ENCODE measurements at regions not wholly inside any gene's neighbourhood (a gene's known extent, or its start where the extent isn't known, plus 50 kb on each side); places are given as distances from the start of the nearest gene placed in this dataset.

GRCh38 chr10:22852712-22853353, 75.0 kb upstream of the ARMC3 start:
- intact Hi-C loops (cut with micrococcal nuclease) (loop anchor here (5.0 to 10.0 kb wide), 3 partner anchors 36 to 281 kb away; partner anchors contain the start of gene PIP4K2A), in situ Hi-C loops (cut with MboI) (no loop called here)
- Histone ChIP-seq H3K27me3 (ENCODE audit: control insufficient read depth in 2 of 2, insufficient read depth in 2 of 2, low read length in 2 of 2) (no peaks in the 10 kb centered on the region), H3K4me1 (replicated peaks in 1 of 2; ENCODE audit: control insufficient read depth in 2 of 2, insufficient read depth in 2 of 2, low read length in 2 of 2) (peaks cover 0 to 25% of the 10 kb centered on the region in 2 experiments; a peak in 3 of 5 replicates), H3K79me2 (ENCODE audit: control insufficient read depth, insufficient read depth, low read length) (no peaks in the 10 kb centered on the region), H3K4me2 (ENCODE audit: insufficient read depth, low read length) (no peak overlapping the region), H3K9me1 (ENCODE audit: control insufficient read depth, insufficient read depth, low read length) (no peaks in the 10 kb centered on the region), H3K9ac (ENCODE audit: insufficient read depth in 1 of 2, low read depth in 2 of 2, low read length in 2 of 2) (no peak overlapping the region), H3K4me3 (no peak overlapping the region), H3K27ac (ENCODE audit: extremely low read depth, low read depth, low read length) (no peak overlapping the region), H4K20me1 (replicated peaks; ENCODE audit: control insufficient read depth, insufficient read depth, low read length) (no peaks in the 10 kb centered on the region), H2AFZ (ENCODE audit: low read depth, low read length) (no peak overlapping the region), H3K36me3 (ENCODE audit: control insufficient read depth, insufficient read depth, low read length) (no peaks in the 10 kb centered on the region), H3K9me3 (replicated peaks; ENCODE audit: control insufficient read depth, insufficient read depth, low read depth, low read length) (no peaks in the 10 kb centered on the region)
- WGBS (ENCODE audit: insufficient coverage, low coverage, missing lambda C conversion rate): 80% methylated on average over 6 of the region's 6 CpGs
- ATAC-seq: peak; percentile 26; the same call in 1 of the 3 replicates
- FAIRE-seq: no peak
- DNase-seq (ENCODE audit: extremely low read depth in 1 of 4, low spot score in 3 of 4): peak in 1 of 4 experiments; percentile 23
- BruUV-seq (replicated peaks): no TSS peak
- CTCF ChIA-PET (ENCODE audit: low intra/inter-chr PET ratio): no interaction called here
- POLR2A ChIA-PET: interaction anchor here (1.0 to 1.5 kb wide), 2 partner anchors 9 to 13 kb away, joined by 3 to 6 read pairs; no protein-coding TSS in a partner anchor
- TF ChIP-seq SIN3B (IDR thresholded peaks at IDR 0.05; ENCODE audit: low read depth) (no peak), JUND (IDR thresholded peaks at IDR 0.05; ENCODE audit: borderline replicate concordance, low read depth, low read length) (no peak), JUND (tag; IDR thresholded peaks at IDR 0.05; ENCODE audit: borderline replicate concordance, low read depth, low read length) (peak; percentile 21; the same call in 1 of the 3 replicates), NKRF (IDR thresholded peaks at IDR 0.05; ENCODE audit: borderline replicate concordance) (no peak), ZNF512 (tag; IDR thresholded peaks at IDR 0.05) (no peak), MCM3 (IDR thresholded peaks at IDR 0.05) (no peak), PHF21A (IDR thresholded peaks at IDR 0.05; ENCODE audit: borderline replicate concordance, low read depth) (no peak), ZNF316 (IDR thresholded peaks at IDR 0.05) (peak; percentile 53), HOMEZ (CRISPR knock-in tag; IDR thresholded peaks at IDR 0.05) (no peak), KAT2B (IDR thresholded peaks at IDR 0.05; ENCODE audit: low read depth, low read length) (no peak), BRCA1 (IDR thresholded peaks at IDR 0.05) (no peak), BRCA1 (CRISPR knock-in tag; IDR thresholded peaks at IDR 0.05) (no peak), POLR2H (tag; IDR thresholded peaks at IDR 0.05; ENCODE audit: low read depth) (no peak), PREB (CRISPR knock-in tag; IDR thresholded peaks at IDR 0.05) (no peak), RBM34 (IDR thresholded peaks at IDR 0.05; ENCODE audit: borderline replicate concordance, insufficient read depth, low read length) (no peak), RCOR1 (IDR thresholded peaks at IDR 0.05; ENCODE audit: borderline replicate concordance in 1 of 2, low read depth in 2 of 2, low read length in 2 of 2) (0 out of 4 replicates have a peak, but pooled peaks of 1 of the 2 experiments have one; percentile 9), NFE2 (IDR thresholded peaks at IDR 0.05; ENCODE audit: low read depth) (peak; percentile 38)
